ENCODE measurements at regions not wholly inside any gene's neighbourhood (a gene's known extent, or its start where the extent isn't known, plus 50 kb on each side); places are given as distances from the start of the nearest gene placed in this dataset.

- ChIA-PET CTCF (no interaction called here), POLR2A (no interaction called here)
- ATAC-seq (no peak), DNase-seq (ENCODE audit: low read depth in 1 of 2, low spot score in 1 of 2) (no peak), FAIRE-seq (no peak)
- 61% methylated on average over 5 of the region's 5 CpGs for WGBS (ENCODE audit: missing lambda C conversion rate)
- 0 out of 3 replicates have a peak, but pooled peaks cover 3% of the 10 kb centered on the region for H3K4me1 ChIP-seq
- H3K27ac ChIP-seq, result no peak overlapping the region
- TF ChIP-seq GATA3 (IDR thresholded peaks at IDR 0.05; ENCODE audit: borderline replicate concordance) (no peak), USF2 (IDR thresholded peaks at IDR 0.05) (no peak), POLR2AphosphoS2 (conservative IDR thresholded peaks at IDR 0.05; ENCODE audit: low read length) (no peak), MAFK (IDR thresholded peaks at IDR 0.05; ENCODE audit: partially characterized antibody) (no peak), HOXA7 (CRISPR knock-in tag; IDR thresholded peaks at IDR 0.05) (no peak), CBX8 (IDR thresholded peaks at IDR 0.05) (no peak), SREBF2 (IDR thresholded peaks at IDR 0.05) (no peak), TP53 (CRISPR knock-in tag; IDR thresholded peaks at IDR 0.05) (no peak), NFE2L2 (conservative IDR thresholded peaks at IDR 0.05; ENCODE audit: low read length) (no peak), ZFP36 (IDR thresholded peaks at IDR 0.05; ENCODE audit: borderline replicate concordance, partially characterized antibody) (no peak), HDAC2 (IDR thresholded peaks at IDR 0.05) (no peak)
- H3K4me2 ChIP-seq, result no peak overlapping the region
- H3K4me3 ChIP-seq, result no peak overlapping the region
- H3K9me3 ChIP-seq, result no peaks in the 10 kb centered on the region
Observed at GRCh38 chr2:204021290-204022081, 84.9 kb downstream of the ICOS start.

- ATAC-seq, result no peak
- Histone ChIP-seq H3K4me2 (no peak overlapping the region), H3K9me3 (no peaks in the 10 kb centered on the region), H3K27ac (no peak overlapping the region), H3K4me1 (0 out of 3 replicates have a peak, but pooled peaks cover 3% of the 10 kb centered on the region), H3K4me3 (no peak overlapping the region)
- FAIRE-seq, result no peak
- no peak for TF ChIP-seq E2F6 (IDR thresholded peaks at IDR 0.05; ENCODE audit: borderline replicate concordance, low read depth)
- no peak for TF ChIP-seq FOSB (CRISPR knock-in tag; IDR thresholded peaks at IDR 0.05)
- no peak for TF ChIP-seq HDAC2 (IDR thresholded peaks at IDR 0.05)
- TF ChIP-seq NPAS2 (CRISPR knock-in tag; IDR thresholded peaks at IDR 0.05; ENCODE audit: borderline replicate concordance), result no peak
- TF ChIP-seq MAZ (IDR thresholded peaks at IDR 0.05; ENCODE audit: borderline replicate concordance, low read depth, low read length), result no peak
- no peak for TF ChIP-seq ATOH8 (CRISPR knock-in tag; IDR thresholded peaks at IDR 0.05; ENCODE audit: low read depth)
- no peak for TF ChIP-seq JUN (IDR thresholded peaks at IDR 0.05)
- no peak for TF ChIP-seq MYC (IDR thresholded peaks at IDR 0.05; ENCODE audit: borderline replicate concordance, low read length)
- no peak for TF ChIP-seq NR3C1 (IDR thresholded peaks at IDR 0.05)
- TF ChIP-seq EHF (CRISPR knock-in tag; IDR thresholded peaks at IDR 0.05), result no peak
- no peak for TF ChIP-seq POLR2AphosphoS2 (conservative IDR thresholded peaks at IDR 0.05; ENCODE audit: low read length)
- no peak for TF ChIP-seq HMGXB4 (CRISPR knock-in tag; IDR thresholded peaks at IDR 0.05; ENCODE audit: borderline replicate concordance)
- TF ChIP-seq SMC3 (IDR thresholded peaks at IDR 0.05), result no peak
- TF ChIP-seq POLR2A (IDR thresholded peaks at IDR 0.05; ENCODE audit: low read length), result no peak
- no peak for TF ChIP-seq HOXA7 (CRISPR knock-in tag; IDR thresholded peaks at IDR 0.05)
- no peak for TF ChIP-seq TP53 (CRISPR knock-in tag; IDR thresholded peaks at IDR 0.05)
- TF ChIP-seq CBX2 (IDR thresholded peaks at IDR 0.05; ENCODE audit: borderline replicate concordance, low read depth), result no peak
- no peak for DNase-seq (ENCODE audit: low read depth in 1 of 2, low spot score in 1 of 2)
- WGBS (ENCODE audit: missing lambda C conversion rate), result 11% methylated on average over 5 of the region's 5 CpGs
- CTCF ChIA-PET, result interaction anchor here (0.8 to 1.4 kb wide), 2 partner anchors 122 to 668 kb away, joined by 3 read pairs; no protein-coding TSS in a partner anchor
- POLR2A ChIA-PET, result no interaction called here
Observed at GRCh38 chr2:204022550-204022949, 86.0 kb downstream of the ICOS start.
